GM23248 (cell line): ENCODE measurements at regions not wholly inside any gene's neighbourhood (a gene's known extent, or its start where the extent isn't known, plus 50 kb on each side); places are given as distances from the start of the nearest gene placed in this dataset.

Source experiments
- EZH2 ChIP-seq: fragments of 200-600 bp; sonication (generic); IDR thresholded peaks from 2 replicates; pipeline ENCODE4 v1.6.1; 2018; ENCODE audit warnings: antibody characterized with exemption, mild to moderate bottlenecking; ENCODE audit not compliant: insufficient read depth, poor library complexity, severe bottlenecking
- EZH2phosphoT487 ChIP-seq: fragments of 200-600 bp; sonication (generic); IDR thresholded peaks from 2 replicates; pipeline ENCODE4 v1.6.1; 2018; ENCODE audit warnings: antibody characterized with exemption, moderate library complexity, mild to moderate bottlenecking, low read depth; ENCODE audit not compliant: insufficient read depth

- TF ChIP-seq EZH2 = no peak
- TF ChIP-seq EZH2phosphoT487 = no peak
Measured at GRCh38 chr14:104240434-104241157, 102.2 kb downstream of the KIF26A start.
